ENCODE measurements at regions not wholly inside any gene's neighbourhood (a gene's known extent, or its start where the extent isn't known, plus 50 kb on each side); places are given as distances from the start of the nearest gene placed in this dataset.

- Histone ChIP-seq H3K36me3 (replicated peaks in 1 of 2; ENCODE audit: control insufficient read depth in 1 of 2, insufficient read depth in 2 of 2, low read length in 2 of 2) (no peaks in the 10 kb centered on the region), H3K4me3 (replicated peaks in 1 of 3; ENCODE audit: insufficient read depth in 1 of 3, low read depth in 2 of 3, low read length in 3 of 3) (no peak overlapping the region), H3K4me1 (ENCODE audit: insufficient read depth, low read length) (no peaks in the 10 kb centered on the region), H3K27me3 (ENCODE audit: control insufficient read depth in 1 of 2, insufficient read depth in 2 of 2, low read length in 2 of 2) (peaks cover 0 to 15% of the 10 kb centered on the region in 2 experiments; a peak in 3 of 5 replicates), H3K79me2 (ENCODE audit: insufficient read depth, low read length) (no peaks in the 10 kb centered on the region), H3K9me3 (ENCODE audit: low read length) (peaks cover 12% of the 10 kb centered on the region; the same call in 1 of the 2 replicates), H4K20me1 (ENCODE audit: insufficient read depth, low read length) (no peaks in the 10 kb centered on the region), H3K9ac (ENCODE audit: insufficient read depth, low read depth, low read length) (no peak overlapping the region), H2AFZ (ENCODE audit: low read length) (no peak overlapping the region), H3K4me2 (ENCODE audit: low read depth, low read length) (no peak overlapping the region), H3K27ac (ENCODE audit: extremely low read length, insufficient read depth, low read length) (no peak overlapping the region)
- intact Hi-C loops (cut with micrococcal nuclease; ENCODE audit: unreplicated experiment) (no loop called here), in situ Hi-C loops (cut with HindIII; ENCODE audit: extremely low pct_ligation_motif_present, low pct_unique_long_range_greater_than_20kb) (no loop called here)
- TF ChIP-seq MED13 (CRISPR knock-in tag; IDR thresholded peaks at IDR 0.05) = no peak
- ATAC-seq = no peak
- POLR2A ChIA-PET = no interaction called here
- WGBS (ENCODE audit: low lambda C conversion rate) = 38% methylated on average over 5 of the region's 5 CpGs
- CTCF ChIA-PET (ENCODE audit: low intra/inter-chr PET ratio, low total read pairs) = no interaction called here
- BruUV-seq (replicated peaks) = no TSS peak
- FAIRE-seq = no peak
- DNase-seq (ENCODE audit: low spot score) = no peak
Measured at GRCh38 chr22:49476176-49476575, 351.5 kb downstream of the BRD1 start.

- FAIRE-seq (no peak), DNase-seq (ENCODE audit: low spot score) (no peak), ATAC-seq (no peak)
- no peak overlapping the region for H3K27ac ChIP-seq (ENCODE audit: extremely low read length, insufficient read depth, low read length)
- no peak overlapping the region for H2AFZ ChIP-seq (ENCODE audit: low read length)
- ChIA-PET CTCF (ENCODE audit: low intra/inter-chr PET ratio, low total read pairs) (no interaction called here), POLR2A (no interaction called here)
- H3K79me2 ChIP-seq (ENCODE audit: insufficient read depth, low read length) = no peaks in the 10 kb centered on the region
- H3K4me3 ChIP-seq (replicated peaks in 1 of 3; ENCODE audit: insufficient read depth in 1 of 3, low read depth in 2 of 3, low read length in 3 of 3) = no peak overlapping the region
- in situ Hi-C loops (cut with HindIII; ENCODE audit: extremely low pct_ligation_motif_present, low pct_unique_long_range_greater_than_20kb) (no loop called here), intact Hi-C loops (cut with micrococcal nuclease; ENCODE audit: unreplicated experiment) (no loop called here)
- no peaks in the 10 kb centered on the region for H4K20me1 ChIP-seq (ENCODE audit: insufficient read depth, low read length)
- no peak overlapping the region for H3K4me2 ChIP-seq (ENCODE audit: low read depth, low read length)
- H3K36me3 ChIP-seq (replicated peaks in 1 of 2; ENCODE audit: control insufficient read depth in 1 of 2, insufficient read depth in 2 of 2, low read length in 2 of 2) = no peaks in the 10 kb centered on the region
- H3K9ac ChIP-seq (ENCODE audit: insufficient read depth, low read depth, low read length) = no peak overlapping the region
- H3K27me3 ChIP-seq (ENCODE audit: control insufficient read depth in 1 of 2, insufficient read depth in 2 of 2, low read length in 2 of 2) = peaks cover 0 to 20% of the 10 kb centered on the region in 2 experiments; a peak in 2 of 5 replicates
- peaks cover 12% of the 10 kb centered on the region; the same call in 1 of the 2 replicates for H3K9me3 ChIP-seq (ENCODE audit: low read length)
- TF ChIP-seq THAP7 (CRISPR knock-in tag; IDR thresholded peaks at IDR 0.05) = no peak
- TF ChIP-seq ZNF230 (CRISPR knock-in tag; IDR thresholded peaks at IDR 0.05) = no peak
- no peak for TF ChIP-seq ZBTB26 (CRISPR knock-in tag; IDR thresholded peaks at IDR 0.05; ENCODE audit: borderline replicate concordance)
- no peak for TF ChIP-seq ZNF460 (CRISPR knock-in tag; IDR thresholded peaks at IDR 0.05; ENCODE audit: borderline replicate concordance)
- no peak for TF ChIP-seq ESRRA (CRISPR knock-in tag; IDR thresholded peaks at IDR 0.05; ENCODE audit: low read depth)
- TF ChIP-seq SKI (IDR thresholded peaks at IDR 0.05; ENCODE audit: partially characterized antibody) = no peak
- TF ChIP-seq ZNF674 (CRISPR knock-in tag; IDR thresholded peaks at IDR 0.05; ENCODE audit: low read depth) = no peak
- no peak for TF ChIP-seq ZNF441 (CRISPR knock-in tag; IDR thresholded peaks at IDR 0.05; ENCODE audit: borderline replicate concordance)
- no peak for TF ChIP-seq LCORL (IDR thresholded peaks at IDR 0.05)
- TF ChIP-seq LCORL (CRISPR knock-in tag; IDR thresholded peaks at IDR 0.05) = no peak
- no peak for TF ChIP-seq ZNF678 (CRISPR knock-in tag; IDR thresholded peaks at IDR 0.05)
- no peak for TF ChIP-seq SMAD9 (CRISPR knock-in tag; IDR thresholded peaks at IDR 0.05)
- no peak for TF ChIP-seq SALL2 (CRISPR knock-in tag; IDR thresholded peaks at IDR 0.05)
- no peak for TF ChIP-seq JARID2 (CRISPR knock-in tag; IDR thresholded peaks at IDR 0.05; ENCODE audit: insufficient replicate concordance)
- no peak for TF ChIP-seq NBN (conservative IDR thresholded peaks at IDR 0.05)
- no peak for TF ChIP-seq RELA (CRISPR knock-in tag; IDR thresholded peaks at IDR 0.05)
- TF ChIP-seq FOXO1 (CRISPR knock-in tag; IDR thresholded peaks at IDR 0.05) = no peak
- no peaks in the 10 kb centered on the region for H3K4me1 ChIP-seq (ENCODE audit: insufficient read depth, low read length)
- no TSS peak for BruUV-seq (replicated peaks)
- 42% methylated on average over 5 of the region's 5 CpGs for WGBS (ENCODE audit: low lambda C conversion rate)
Measured at GRCh38 chr22:49475253-49475652, 352.4 kb downstream of the BRD1 start.

Data from HepG2 (cell line).